ENCODE measurements at regions not wholly inside any gene's neighbourhood (a gene's known extent, or its start where the extent isn't known, plus 50 kb on each side); places are given as distances from the start of the nearest gene placed in this dataset.

GRCh38 chr4:154088741-154089140 is 299.9 kb upstream of the SFRP2 start:
- DNase-seq (ENCODE audit: low read depth) = no peak

GRCh38 chr4:154086247-154086646 is 297.4 kb upstream of the SFRP2 start:
- DNase-seq (ENCODE audit: low read depth) = no peak

- DNase-seq (ENCODE audit: low read depth) = no peak
These were observed 296.0 kb upstream of the SFRP2 start for GRCh38 chr4:154084864-154085263.

GRCh38 chr4:154082760-154083535 is 294.1 kb upstream of the SFRP2 start:
- DNase-seq (ENCODE audit: low read depth) = peak; percentile 31

GRCh38 chr4:154081391-154081790 is 292.5 kb upstream of the SFRP2 start:
- DNase-seq (ENCODE audit: low read depth) = no peak

GRCh38 chr4:154078504-154079350 is 289.8 kb upstream of the SFRP2 start:
- DNase-seq (ENCODE audit: low read depth) = no peak

- DNase-seq (ENCODE audit: low read depth) = peak; percentile 37
These were observed 288.0 kb upstream of the SFRP2 start for GRCh38 chr4:154076921-154077320.

- DNase-seq (ENCODE audit: low read depth) = peak; percentile 75
These were observed 284.4 kb upstream of the SFRP2 start for GRCh38 chr4:154073107-154073822.

GRCh38 chr4:154067786-154068185 is 278.9 kb upstream of the SFRP2 start:
- no peak for DNase-seq (ENCODE audit: low read depth)

GRCh38 chr4:154065368-154065767 is 276.5 kb upstream of the SFRP2 start:
- DNase-seq (ENCODE audit: low read depth) = no peak

- no peak for DNase-seq (ENCODE audit: low read depth)
These were observed 275.4 kb upstream of the SFRP2 start for GRCh38 chr4:154064244-154064643.

- peak; percentile 84 for DNase-seq (ENCODE audit: low read depth)
These were observed 260.7 kb upstream of the SFRP2 start for GRCh38 chr4:154049457-154050181.

- DNase-seq (ENCODE audit: low read depth) = no peak
These were observed 258.9 kb upstream of the SFRP2 start for GRCh38 chr4:154047733-154048132.

GRCh38 chr4:154044742-154045485 is 256.0 kb upstream of the SFRP2 start:
- DNase-seq (ENCODE audit: low read depth) = no peak

- DNase-seq (ENCODE audit: low read depth) = no peak
These were observed 255.2 kb upstream of the SFRP2 start for GRCh38 chr4:154044108-154044531.

GRCh38 chr4:154041640-154042039 is 252.8 kb upstream of the SFRP2 start:
- no peak for DNase-seq (ENCODE audit: low read depth)

GRCh38 chr4:154039435-154040343 is 250.8 kb upstream of the SFRP2 start:
- DNase-seq (ENCODE audit: low read depth) = no peak

- DNase-seq (ENCODE audit: low read depth) = no peak
These were observed 248.0 kb upstream of the SFRP2 start for GRCh38 chr4:154036856-154037255.

GRCh38 chr4:154035341-154035740 is 246.5 kb upstream of the SFRP2 start:
- DNase-seq (ENCODE audit: low read depth) = no peak

- DNase-seq (ENCODE audit: low read depth) = no peak
These were observed 245.0 kb upstream of the SFRP2 start for GRCh38 chr4:154033921-154034320.

Measured in stromal cell of bone marrow (primary cell).